GM12892 (cell line): ENCODE measurements at regions not wholly inside any gene's neighbourhood (a gene's known extent, or its start where the extent isn't known, plus 50 kb on each side); places are given as distances from the start of the nearest gene placed in this dataset.

Experiments
- POLR2A ChIP-seq: IDR thresholded peaks from 2 replicates; pipeline ENCODE4 v1.6.1; 2011; ENCODE audit warnings: low read depth, low read length, control low read depth
- TAF1 ChIP-seq: IDR thresholded peaks from 2 replicates; pipeline ENCODE4 v1.6.1; 2011; ENCODE audit warnings: low read depth, mild to moderate bottlenecking, control low read depth, low read length, borderline replicate concordance

GRCh38 chrX:42941671-42942070 is 163.7 kb upstream of the PPP1R2C start:
- TF ChIP-seq POLR2A (no peak), TAF1 (no peak)
